Fibroblast of the aortic adventitia (primary cell): ENCODE measurements at regions not wholly inside any gene's neighbourhood (a gene's known extent, or its start where the extent isn't known, plus 50 kb on each side); places are given as distances from the start of the nearest gene placed in this dataset.

Experiments
- DNase-seq: peaks from one replicate; pipeline ENCODE4 v3.0.0-alpha.2; 2010; ENCODE audit warnings: low read depth
- H3K4me3 ChIP-seq: 2 replicates; pipeline ENCODE4 v1.5.1; 2011; ENCODE audit warnings: low read depth, mild to moderate bottlenecking, control low read depth, low read length, moderate library complexity
- TF ChIP-seq, protein P1 (sequence below): IDR thresholded peaks from 2 replicates; pipeline ENCODE4 v1.5.1; 2011; ENCODE audit warnings: mild to moderate bottlenecking, low read length, control low read depth, inconsistent platforms; ENCODE audit not compliant: insufficient read depth

DNA sequence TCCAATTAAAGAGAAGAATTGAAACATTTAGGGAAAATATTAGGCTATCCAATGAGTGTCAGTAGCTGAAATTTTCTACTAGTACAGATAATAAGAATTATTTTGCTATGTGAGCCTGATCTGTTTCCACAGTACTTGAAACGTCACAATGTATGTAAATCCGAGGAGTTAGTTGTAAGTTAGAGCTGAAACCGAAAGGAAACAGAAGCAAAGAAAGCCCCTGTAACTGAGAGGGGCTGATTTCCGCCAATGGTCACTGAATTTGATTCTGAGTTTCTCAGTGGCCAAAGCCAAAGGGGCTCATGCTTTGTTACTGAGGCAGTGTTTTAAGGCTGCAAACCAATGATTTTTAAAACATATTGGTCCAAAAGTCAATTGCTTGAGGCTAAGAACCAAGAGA, 168.3 kb upstream of the DUSP10 start:
- TF ChIP-seq, protein P1, sequence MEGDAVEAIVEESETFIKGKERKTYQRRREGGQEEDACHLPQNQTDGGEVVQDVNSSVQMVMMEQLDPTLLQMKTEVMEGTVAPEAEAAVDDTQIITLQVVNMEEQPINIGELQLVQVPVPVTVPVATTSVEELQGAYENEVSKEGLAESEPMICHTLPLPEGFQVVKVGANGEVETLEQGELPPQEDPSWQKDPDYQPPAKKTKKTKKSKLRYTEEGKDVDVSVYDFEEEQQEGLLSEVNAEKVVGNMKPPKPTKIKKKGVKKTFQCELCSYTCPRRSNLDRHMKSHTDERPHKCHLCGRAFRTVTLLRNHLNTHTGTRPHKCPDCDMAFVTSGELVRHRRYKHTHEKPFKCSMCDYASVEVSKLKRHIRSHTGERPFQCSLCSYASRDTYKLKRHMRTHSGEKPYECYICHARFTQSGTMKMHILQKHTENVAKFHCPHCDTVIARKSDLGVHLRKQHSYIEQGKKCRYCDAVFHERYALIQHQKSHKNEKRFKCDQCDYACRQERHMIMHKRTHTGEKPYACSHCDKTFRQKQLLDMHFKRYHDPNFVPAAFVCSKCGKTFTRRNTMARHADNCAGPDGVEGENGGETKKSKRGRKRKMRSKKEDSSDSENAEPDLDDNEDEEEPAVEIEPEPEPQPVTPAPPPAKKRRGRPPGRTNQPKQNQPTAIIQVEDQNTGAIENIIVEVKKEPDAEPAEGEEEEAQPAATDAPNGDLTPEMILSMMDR = no peak
- DNase-seq = no peak
- H3K4me3 ChIP-seq = no peak overlapping the region

DNA sequence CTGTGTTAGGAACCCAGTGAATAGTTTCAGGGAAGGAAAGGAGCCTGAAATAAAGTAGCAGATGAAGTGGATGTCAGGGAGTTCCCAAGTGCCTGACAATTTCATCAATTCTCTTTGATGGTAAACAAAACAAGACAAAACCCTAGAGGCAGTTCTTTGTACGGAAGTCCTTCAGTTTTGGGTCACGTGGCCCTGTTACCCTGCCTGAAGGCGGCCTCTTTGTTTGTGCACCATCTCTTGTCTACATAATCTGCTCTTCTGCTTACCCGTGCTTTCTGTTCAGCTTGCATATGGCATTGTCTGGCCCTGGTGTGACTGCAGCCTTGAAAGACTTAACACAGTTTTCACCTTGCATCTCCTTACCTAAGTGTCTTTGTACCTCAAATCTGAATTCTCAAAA, 166.7 kb upstream of the DUSP10 start:
- TF ChIP-seq, protein P1 = no peak
- no peak overlapping the region for H3K4me3 ChIP-seq
- no peak for DNase-seq

DNA sequence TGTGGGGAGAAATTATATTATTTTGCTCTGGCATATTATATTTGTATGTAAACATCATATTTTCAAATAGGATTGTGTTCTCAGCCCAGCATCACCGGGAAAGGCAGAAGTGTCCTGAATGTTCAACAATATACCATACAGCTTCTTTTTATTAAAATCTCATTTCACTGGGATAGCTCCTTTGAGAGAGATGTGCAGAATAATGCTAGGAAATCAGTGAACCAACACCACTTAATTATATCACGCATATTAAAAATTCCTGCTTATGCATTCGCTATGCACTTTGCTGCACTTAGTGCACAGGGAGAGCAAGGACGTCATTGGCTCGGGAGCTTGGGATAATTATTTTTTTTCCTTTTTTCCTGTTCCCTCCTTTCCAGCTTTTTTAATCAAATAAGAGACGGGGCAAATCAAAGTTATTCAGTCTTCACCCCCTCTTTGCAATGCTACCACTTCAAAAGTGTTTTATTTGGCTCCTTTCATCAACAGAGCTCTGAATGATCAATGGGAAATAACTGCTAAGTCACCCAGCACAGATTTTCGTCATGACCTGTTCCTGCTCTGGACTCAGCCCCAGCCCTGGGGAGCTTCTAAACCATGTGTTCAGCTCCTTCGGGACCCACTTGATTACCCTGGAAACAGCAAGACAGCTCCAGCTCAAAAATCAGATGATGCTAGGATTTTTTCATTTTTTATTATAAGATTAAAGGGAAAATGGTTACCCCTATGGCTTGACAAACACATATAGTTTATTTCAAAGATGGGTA, 165.5 kb upstream of the DUSP10 start:
- DNase-seq = peak; percentile 15
- TF ChIP-seq, protein P1 = no peak

DNA sequence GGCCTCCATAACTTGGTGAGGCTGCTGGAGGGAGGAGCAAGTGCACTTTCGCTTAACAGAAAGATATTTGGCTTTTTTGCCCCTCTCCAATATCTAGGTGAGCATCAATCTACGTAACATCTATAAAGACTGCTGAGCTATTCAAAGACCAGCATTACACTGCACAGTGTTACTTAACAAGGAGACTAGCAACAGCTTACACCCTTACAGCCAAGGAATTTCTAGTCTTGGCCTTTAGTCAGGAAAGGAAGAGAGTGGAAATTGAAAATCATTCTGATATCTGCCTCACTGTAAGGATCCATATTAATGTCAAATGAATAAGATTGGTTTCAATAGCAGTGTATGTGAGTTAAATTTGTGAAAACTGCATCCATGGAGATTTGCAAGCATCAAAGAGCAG, 163.9 kb upstream of the DUSP10 start:
- TF ChIP-seq, protein P1 = no peak
- no peak overlapping the region for H3K4me3 ChIP-seq
- peak; percentile 16 for DNase-seq

More for the DNA sequence above, 165.5 kb upstream of the DUSP10 start:
- no peak overlapping the region for H3K4me3 ChIP-seq

DNA sequence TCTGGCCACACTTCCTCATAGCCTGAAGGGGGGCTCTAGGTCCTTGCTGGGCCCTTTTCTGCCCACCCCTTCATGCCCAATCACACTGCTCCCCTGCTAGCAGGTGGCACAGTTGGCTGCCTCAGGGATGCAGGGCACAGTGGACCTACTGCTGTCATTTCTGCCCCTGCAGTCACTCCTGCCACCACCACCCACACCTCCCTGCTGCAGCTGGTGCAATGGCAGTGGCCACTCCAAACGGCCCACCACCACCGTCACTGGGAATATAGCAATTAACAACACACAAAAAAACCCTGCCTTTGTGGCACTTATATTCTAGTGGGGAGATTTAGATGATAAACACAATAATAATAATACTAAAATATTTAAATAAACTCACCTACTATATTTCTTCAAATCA, 162.4 kb upstream of the DUSP10 start:
- H3K4me3 ChIP-seq = no peak overlapping the region
- TF ChIP-seq, protein P1 = no peak
- DNase-seq = no peak

DNA sequence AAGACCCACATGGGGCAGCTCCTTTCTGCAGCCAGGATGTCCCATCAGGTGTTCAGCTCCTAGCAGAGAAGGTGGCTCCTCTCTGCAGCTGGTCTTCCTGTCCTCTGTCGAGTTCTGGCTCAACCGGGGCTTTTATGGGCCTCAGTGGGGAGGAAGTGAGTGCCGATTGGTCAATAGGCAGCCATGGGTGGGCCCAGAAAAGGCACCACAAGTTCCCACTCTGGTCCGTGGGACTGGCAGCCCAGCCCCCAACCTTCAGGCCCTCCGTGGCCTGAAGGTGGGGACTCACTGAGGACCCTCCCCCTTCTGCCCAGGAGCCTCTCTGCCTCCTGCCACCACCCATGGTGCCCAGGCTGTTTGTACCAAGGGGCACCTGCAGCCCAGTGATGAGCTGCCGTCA, 161.7 kb upstream of the DUSP10 start:
- TF ChIP-seq, protein P1 = no peak
- DNase-seq = no peak

DNA sequence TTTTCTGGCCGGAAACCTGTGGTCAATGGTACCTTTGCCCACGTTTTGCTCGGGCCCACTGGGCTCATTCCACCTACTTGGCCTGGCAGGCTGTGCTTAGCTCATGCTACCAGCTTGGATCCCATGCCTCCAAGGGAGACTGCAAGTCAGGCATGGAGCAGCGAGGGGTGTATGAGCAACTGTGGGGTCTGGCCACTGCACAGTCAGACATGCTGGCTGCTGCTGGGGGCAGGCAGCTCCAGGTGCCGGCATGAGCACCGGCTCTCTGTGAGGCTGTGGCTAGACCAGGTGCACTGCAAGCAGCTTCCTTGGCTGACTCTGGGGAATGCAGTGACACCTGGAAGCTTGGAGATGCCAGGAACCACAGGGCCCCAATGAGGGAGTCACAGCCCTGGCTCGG, 161.1 kb upstream of the DUSP10 start:
- TF ChIP-seq, protein P1 = no peak
- H3K4me3 ChIP-seq = no peak overlapping the region
- DNase-seq = no peak

More for the DNA sequence above, 161.7 kb upstream of the DUSP10 start:
- no peak overlapping the region for H3K4me3 ChIP-seq
